ENCODE measurements at regions not wholly inside any gene's neighbourhood (a gene's known extent, or its start where the extent isn't known, plus 50 kb on each side); places are given as distances from the start of the nearest gene placed in this dataset.

DNA sequence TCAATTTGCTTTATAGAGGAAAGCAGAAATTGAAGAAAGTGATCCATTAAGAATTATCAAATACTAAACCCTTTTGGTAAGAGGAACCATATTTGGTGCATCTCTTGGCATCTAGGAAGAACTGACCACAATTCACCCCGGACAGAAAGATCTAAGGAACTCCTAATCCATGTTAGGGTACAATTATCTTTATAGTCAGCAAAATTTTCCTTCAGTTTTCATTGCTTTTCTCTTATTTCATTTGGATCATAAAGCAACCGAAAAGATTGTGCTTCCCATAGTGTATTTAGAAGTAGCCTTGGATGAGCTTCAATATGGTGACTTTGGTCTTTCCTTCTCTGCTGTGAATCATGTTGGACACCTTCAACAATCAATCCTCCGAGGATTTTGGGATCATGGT is 50.1 kb upstream of the IGFBP5 start:
- no peak overlapping the region for H3K4me3 ChIP-seq (ENCODE audit: low read depth, low read length)

More for the DNA sequence above, 50.1 kb upstream of the IGFBP5 start:
- in situ Hi-C loops (cut with HindIII; ENCODE audit: low sequenced_read_pairs): no loop called here
- TF ChIP-seq, protein P1, sequence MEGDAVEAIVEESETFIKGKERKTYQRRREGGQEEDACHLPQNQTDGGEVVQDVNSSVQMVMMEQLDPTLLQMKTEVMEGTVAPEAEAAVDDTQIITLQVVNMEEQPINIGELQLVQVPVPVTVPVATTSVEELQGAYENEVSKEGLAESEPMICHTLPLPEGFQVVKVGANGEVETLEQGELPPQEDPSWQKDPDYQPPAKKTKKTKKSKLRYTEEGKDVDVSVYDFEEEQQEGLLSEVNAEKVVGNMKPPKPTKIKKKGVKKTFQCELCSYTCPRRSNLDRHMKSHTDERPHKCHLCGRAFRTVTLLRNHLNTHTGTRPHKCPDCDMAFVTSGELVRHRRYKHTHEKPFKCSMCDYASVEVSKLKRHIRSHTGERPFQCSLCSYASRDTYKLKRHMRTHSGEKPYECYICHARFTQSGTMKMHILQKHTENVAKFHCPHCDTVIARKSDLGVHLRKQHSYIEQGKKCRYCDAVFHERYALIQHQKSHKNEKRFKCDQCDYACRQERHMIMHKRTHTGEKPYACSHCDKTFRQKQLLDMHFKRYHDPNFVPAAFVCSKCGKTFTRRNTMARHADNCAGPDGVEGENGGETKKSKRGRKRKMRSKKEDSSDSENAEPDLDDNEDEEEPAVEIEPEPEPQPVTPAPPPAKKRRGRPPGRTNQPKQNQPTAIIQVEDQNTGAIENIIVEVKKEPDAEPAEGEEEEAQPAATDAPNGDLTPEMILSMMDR (IDR thresholded peaks at IDR 0.05; ENCODE audit: low read depth, low read length): no peak
- no peak for DNase-seq (ENCODE audit: low read depth, low spot score)

All from astrocyte of the spinal cord (primary cell).